ENCODE measurements at regions not wholly inside any gene's neighbourhood (a gene's known extent, or its start where the extent isn't known, plus 50 kb on each side); places are given as distances from the start of the nearest gene placed in this dataset.

DNA sequence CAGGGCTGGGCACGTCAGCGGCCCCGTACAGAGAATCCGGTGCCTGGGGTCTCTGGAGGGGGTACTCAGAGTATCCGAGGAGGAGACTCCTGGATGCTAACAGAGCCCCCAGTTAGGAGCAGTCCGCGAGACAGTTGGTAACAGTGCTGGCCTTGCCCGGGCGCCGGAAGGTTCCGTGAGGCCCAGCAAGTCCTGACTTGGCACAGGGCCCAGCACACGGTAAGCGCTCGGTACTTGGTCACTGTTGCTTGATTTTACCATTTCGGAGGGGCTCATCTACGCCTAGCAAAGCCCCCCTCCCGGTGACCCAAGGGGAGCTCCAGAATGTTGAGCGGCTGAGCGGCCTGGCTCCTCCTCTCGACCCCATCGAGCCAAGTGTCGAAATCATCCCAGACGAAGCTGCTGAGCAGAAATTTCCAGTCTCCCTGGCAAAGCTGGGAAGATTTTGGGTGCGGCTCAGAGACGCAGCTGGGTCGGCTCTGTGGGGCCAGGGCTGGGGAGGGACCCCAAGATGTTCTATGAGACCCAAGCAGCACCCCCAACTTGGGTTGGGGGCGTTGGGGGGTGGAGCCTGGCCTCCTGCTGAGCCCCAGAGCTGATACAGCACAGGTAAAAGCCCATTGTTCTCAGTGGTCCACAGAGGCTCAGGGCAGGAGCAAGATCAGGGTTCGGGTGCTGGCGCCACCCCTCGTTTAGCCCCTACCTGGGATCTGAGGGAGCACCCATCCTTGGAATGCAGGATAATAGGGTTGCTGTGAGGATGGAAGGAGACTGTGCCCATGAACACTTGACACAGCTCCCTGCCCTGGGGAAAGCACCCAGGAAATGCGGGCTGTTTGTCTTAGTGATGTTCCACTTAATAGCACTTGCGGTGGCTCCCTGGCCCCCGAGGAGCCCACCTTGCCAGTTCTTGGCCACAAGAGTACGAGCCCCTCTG is 137.2 kb downstream of the C9orf50 start:
- H3K23ac ChIP-seq (ENCODE audit: insufficient read length): no peak overlapping the region
- peak overlapping the region; percentile 31 to 66 (median 36); a peak in 7 of 8 replicates for H3K4me3 ChIP-seq (ENCODE audit: extremely low read depth in 1 of 4, insufficient read depth in 2 of 4, low read depth in 3 of 4, low read length in 4 of 4)
- TF ChIP-seq CBX5 (IDR thresholded peaks at IDR 0.05; ENCODE audit: low read depth, low read length) (no peak), EZH2 (IDR thresholded peaks at IDR 0.05; ENCODE audit: low read depth, low read length, severe bottlenecking) (peak; percentile 57), CEBPB (IDR thresholded peaks at IDR 0.05; ENCODE audit: low read depth, low read length) (peak; percentile 69; the same call in 1 of the 2 replicates)
- WGBS, 2 experiments (ENCODE audit: extremely low coverage in 1 of 2, insufficient coverage in 1 of 2, insufficient read length in 1 of 2, insufficient replicate concordance in 2 of 2, low coverage in 1 of 2, low lambda C conversion rate in 2 of 2, missing lambda C conversion rate in 1 of 2): 18% methylated on average over 34 of the region's 34 CpGs; no CpG with 5 or more reads in 1 of the 2 experiments
- H2BK15ac ChIP-seq (ENCODE audit: low read length): no peak overlapping the region; the same call in 1 of the 2 replicates
- H2AK5ac ChIP-seq (ENCODE audit: low read depth, low read length): no peak overlapping the region
- H3K9ac ChIP-seq (replicated peaks in 1 of 4; ENCODE audit: extremely low read depth in 1 of 4, low read depth in 3 of 4, low read length in 3 of 4): peak overlapping the region in 1 of 4 experiments; percentile 19; a peak in 2 of 7 replicates
- H2BK5ac ChIP-seq (ENCODE audit: low read depth, low read length): no peak overlapping the region
- peak overlapping the region; percentile 5 for H4K8ac ChIP-seq (ENCODE audit: extremely low read depth, insufficient read depth, low read length)
- H3K9me3 ChIP-seq (ENCODE audit: insufficient read depth in 2 of 2, low read depth in 1 of 2, low read length in 1 of 2): no peaks in the 10 kb centered on the region
- H3K79me1 ChIP-seq (ENCODE audit: low read depth, low read length): no peaks in the 10 kb centered on the region
- no peak for FAIRE-seq
- no peak overlapping the region for H4K5ac ChIP-seq (ENCODE audit: insufficient read length, low read depth, low read length)
- H3K18ac ChIP-seq (ENCODE audit: extremely low read depth, low read length): peak overlapping the region; percentile 94; the same call in 1 of the 2 replicates
- H2BK12ac ChIP-seq (ENCODE audit: low read depth, low read length): peak overlapping the region; percentile 92; the same call in 1 of the 2 replicates
- no peak overlapping the region for H4K91ac ChIP-seq (replicated peaks; ENCODE audit: insufficient read length, low read length)
- H3K4me2 ChIP-seq (ENCODE audit: insufficient read depth in 1 of 2, low read depth in 2 of 2, low read length in 2 of 2): peak overlapping the region; percentile 84 to 98
- CTCF ChIA-PET (ENCODE audit: partially characterized antibody): interaction anchor here (0.7 to 4.9 kb wide), 9 partner anchors 11 to 344 kb away, joined by 3 to 27 read pairs (median 3); no protein-coding TSS in a partner anchor
- H3K27me3 ChIP-seq (replicated peaks in 1 of 4; ENCODE audit: control insufficient read depth in 3 of 4, extremely low read depth in 1 of 4, insufficient read depth in 3 of 4, low read length in 3 of 4): peaks cover 14 to 67% (median 56%) of the 10 kb centered on the region in 4 experiments
- H3K56ac ChIP-seq (replicated peaks; ENCODE audit: insufficient read length, low read depth, low read length): no peak overlapping the region
- H3K14ac ChIP-seq (ENCODE audit: insufficient read length): no peak overlapping the region
- H2BK20ac ChIP-seq (ENCODE audit: low read length): no peak overlapping the region
- peaks cover 0 to 2% of the 10 kb centered on the region in 2 experiments for H4K20me1 ChIP-seq (replicated peaks in 1 of 2; ENCODE audit: control insufficient read depth in 1 of 2, insufficient read depth in 2 of 2, low read length in 2 of 2)
- peaks cover 19% of the 10 kb centered on the region for H3K23me2 ChIP-seq (ENCODE audit: low read depth, low read length)
- H2AFZ ChIP-seq (ENCODE audit: low read length): no peak overlapping the region
- H2BK120ac ChIP-seq (replicated peaks; ENCODE audit: low read depth, low read length): no peak overlapping the region
- no peak overlapping the region for H3K27ac ChIP-seq (ENCODE audit: low read depth, low read length)
- DNase-seq (ENCODE audit: low read depth in 1 of 2, low spot score in 2 of 2): no peak
- POLR2A ChIA-PET (ENCODE audit: partially characterized antibody): interaction anchor here (0.6 to 6.9 kb wide), 10 partner anchors 11 to 352 kb away, joined by 3 to 45 read pairs (median 3); no protein-coding TSS in a partner anchor
- H3K36me3 ChIP-seq (ENCODE audit: control insufficient read depth in 2 of 4, insufficient read depth in 4 of 4, low read length in 3 of 4): no peaks in the 10 kb centered on the region
- no peaks in the 10 kb centered on the region for H3K79me2 ChIP-seq (ENCODE audit: control insufficient read depth in 1 of 2, insufficient read depth in 2 of 2, low read length in 2 of 2)
- H3K4ac ChIP-seq (replicated peaks; ENCODE audit: insufficient read length, low read depth, low read length): no peak overlapping the region
- H3K4me1 ChIP-seq (replicated peaks in 1 of 4; ENCODE audit: control insufficient read depth in 3 of 4, insufficient read depth in 4 of 4, low read length in 3 of 4): peaks cover 11 to 34% (median 22%) of the 10 kb centered on the region in 4 experiments
